Activated CD8-positive, alpha-beta memory T cell treated with anti-CD3 and anti-CD28 coated beads for 1 hour (primary cell): ENCODE measurements at regions not wholly inside any gene's neighbourhood (a gene's known extent, or its start where the extent isn't known, plus 50 kb on each side); places are given as distances from the start of the nearest gene placed in this dataset.

Experiments used
- DNase-seq, 2 donors: peaks; one replicate each; pipeline ENCODE4 v3.0.0-alpha.2; 2020; ENCODE audit warnings: low read depth in 1 of 2; ENCODE audit errors: extremely low read depth in 1 of 2

DNA sequence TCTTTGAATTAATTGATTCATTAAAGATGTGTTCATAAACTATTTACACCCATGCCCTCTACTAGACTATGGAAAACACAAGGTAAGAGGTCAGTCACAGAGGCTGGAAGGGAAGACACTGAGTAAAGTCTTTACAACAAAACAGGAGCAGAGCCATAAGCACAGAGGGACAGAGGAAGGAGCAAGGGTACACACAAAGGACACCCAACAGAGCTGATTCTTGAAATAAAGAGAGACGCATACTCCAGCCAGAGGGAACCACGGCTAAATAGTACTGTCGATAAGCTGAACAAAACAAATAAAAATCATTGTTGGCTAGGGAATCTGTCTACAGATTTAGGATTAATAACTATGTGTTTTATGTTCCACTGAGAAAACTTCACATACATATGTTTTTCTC is 289.2 kb downstream of the EFNB2 start:
- DNase-seq: no peak

DNA sequence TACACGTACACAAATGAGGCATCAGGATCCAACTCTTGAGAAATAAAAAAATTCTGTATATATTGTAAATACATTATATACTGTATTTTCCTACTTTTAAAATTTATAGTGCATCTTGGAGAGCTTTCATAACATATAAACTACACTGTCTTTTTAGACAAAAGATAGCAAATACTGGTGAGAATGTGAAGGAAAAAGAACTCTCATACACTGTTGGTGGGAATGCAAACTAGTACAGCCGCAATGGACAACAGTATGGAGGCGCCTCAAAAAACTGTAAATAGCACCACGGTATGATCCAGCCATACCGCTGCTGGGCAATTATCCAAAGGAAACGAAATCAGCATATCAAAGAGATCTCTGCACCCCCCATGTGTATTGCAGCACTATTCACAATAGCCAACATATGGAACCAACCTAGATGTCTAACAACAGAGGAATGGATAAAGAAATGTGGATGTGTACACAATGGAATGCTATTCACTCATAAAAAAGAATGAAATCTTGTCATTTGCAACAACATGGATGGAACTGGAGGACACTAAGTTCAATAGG is 292.4 kb downstream of the EFNB2 start:
- no peak for DNase-seq

GRCh38 chr13:106241974-106242953 is 293.2 kb downstream of the EFNB2 start:
- DNase-seq: no peak

DNA sequence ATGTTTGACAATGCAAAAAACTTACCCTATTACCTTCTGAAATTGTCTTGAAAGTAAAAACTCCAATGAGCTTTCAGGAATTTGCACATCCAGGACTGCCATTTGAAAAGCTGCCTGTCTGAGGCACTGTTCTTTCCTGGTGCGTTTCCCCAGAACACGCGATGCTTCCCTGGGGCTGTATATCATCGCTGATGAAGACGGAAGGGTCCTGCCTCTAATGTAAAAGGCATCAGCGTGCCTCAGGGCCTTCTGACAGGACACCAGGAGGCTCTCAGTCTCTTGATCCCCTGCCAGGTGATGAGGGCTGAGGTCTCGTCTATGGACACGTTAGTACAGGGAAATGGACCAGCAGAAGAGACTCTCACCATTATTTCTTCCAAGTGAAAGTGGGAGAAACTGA is 296.8 kb downstream of the EFNB2 start:
- DNase-seq: no peak

DNA sequence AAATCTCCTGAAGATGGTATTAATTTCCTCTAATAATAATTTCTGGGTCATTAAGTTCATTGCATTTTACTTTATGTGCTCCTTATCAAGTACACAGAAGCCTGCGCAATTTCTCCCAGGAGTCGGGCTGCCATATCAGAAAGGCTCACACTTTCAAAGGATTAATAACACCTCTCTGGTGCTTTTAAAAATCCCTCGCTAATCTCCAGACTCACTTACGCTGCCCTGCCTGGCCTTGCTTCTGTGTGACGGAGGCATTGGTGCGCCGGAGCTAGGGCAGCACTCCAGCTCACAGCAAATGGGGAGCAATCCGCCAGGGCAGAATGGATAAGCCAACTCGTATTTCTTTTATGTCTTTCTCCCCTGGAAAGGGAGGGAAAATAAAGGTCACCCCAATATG is 300.8 kb downstream of the EFNB2 start:
- DNase-seq: no peak

- DNase-seq: no peak
These were observed 302.2 kb downstream of the EFNB2 start for GRCh38 chr13:106233134-106233735.

DNA sequence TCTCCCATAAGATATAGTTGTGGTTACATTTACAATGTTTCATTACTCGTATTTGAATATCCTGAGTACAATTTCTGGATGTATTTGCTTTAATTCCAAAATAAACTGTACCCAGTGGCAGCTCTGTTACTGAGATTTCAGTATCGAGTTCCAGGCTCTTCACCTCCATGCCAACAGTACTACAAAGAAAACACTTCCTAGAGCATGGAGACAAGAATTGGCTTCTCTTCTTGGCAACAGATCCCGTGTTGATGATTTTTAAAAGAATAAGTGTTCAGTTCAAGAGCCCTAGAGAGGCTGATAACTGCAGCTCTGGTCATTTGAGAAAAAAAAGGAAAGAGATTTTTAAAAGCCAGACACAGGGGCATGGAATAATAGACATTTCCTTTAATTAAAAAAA is 302.8 kb downstream of the EFNB2 start:
- DNase-seq: no peak

- DNase-seq: no peak
These were observed 305.0 kb downstream of the EFNB2 start for GRCh38 chr13:106230450-106230849.

DNA sequence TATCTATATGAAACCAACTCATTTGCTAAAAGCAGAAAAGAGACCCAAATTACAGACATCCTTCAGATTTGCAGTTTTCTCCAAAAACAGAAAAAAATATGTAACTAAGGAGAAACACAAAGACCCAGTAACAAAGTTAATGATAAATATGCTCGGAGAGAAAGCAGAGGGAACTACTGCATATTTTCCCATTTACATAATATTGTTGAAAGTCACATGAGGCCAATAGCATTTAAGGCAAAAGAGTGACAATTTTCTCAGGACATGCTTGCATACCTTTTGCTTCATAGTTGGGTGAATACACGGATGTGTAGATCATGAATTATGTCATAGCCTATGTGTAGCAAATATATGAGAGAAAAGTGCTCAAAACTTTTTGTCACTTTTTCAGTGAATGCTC is 310.3 kb downstream of the EFNB2 start:
- no peak for DNase-seq

GRCh38 chr13:106220211-106220610 is 315.3 kb downstream of the EFNB2 start:
- DNase-seq: no peak

GRCh38 chr13:106213028-106213757 is 322.3 kb downstream of the EFNB2 start:
- no peak for DNase-seq

DNA sequence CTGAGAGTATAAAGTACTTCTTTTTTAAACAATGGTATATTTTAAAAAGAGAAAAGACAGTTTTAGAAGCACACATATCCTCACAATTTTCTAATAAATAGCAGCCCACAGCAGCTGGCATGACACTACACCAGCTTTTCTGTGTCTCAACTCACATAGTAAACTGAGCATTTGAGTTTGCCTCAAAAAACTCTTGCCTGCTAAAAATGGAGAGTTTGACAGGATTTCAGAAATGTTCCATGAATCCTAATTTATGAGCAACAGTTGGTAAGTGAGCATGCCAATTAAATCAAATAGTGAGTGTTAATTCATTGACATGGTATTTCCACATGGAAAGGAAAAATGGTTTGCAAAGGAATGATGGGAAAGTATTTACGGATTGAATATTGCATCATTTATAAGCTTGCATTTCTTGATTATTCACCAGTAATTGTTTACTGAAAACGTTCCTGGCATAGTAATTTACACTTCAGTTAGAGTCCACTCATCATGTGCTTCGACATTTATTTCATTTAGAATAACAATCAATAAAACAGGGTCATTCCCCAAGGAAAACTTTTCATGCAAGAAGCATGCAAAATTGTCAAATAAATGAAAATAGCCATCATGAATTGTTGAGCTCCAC is 323.0 kb downstream of the EFNB2 start:
- DNase-seq: no peak

- DNase-seq: no peak
These were observed 325.1 kb downstream of the EFNB2 start for GRCh38 chr13:106210324-106210723.

DNA sequence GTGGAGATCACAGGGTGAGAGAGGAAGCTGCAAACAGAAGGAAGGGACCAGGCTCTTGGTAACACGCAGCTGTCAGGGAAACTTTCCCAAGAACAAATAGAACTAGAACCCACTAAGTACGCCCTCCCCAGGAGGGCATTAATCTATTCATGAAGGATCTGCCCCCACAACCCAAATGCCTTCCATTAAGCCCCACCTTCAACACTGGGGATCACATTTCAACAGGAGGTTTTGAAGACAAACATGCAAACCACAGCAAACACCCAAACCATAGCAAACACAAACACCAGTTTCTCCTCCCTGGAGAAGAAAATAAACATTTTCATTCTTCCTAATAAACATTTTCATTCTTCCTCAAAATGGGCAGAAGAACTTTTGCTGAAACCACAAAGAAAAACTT is 329.6 kb downstream of the EFNB2 start:
- no peak for DNase-seq

GRCh38 chr13:106197496-106197895 is 338.0 kb downstream of the EFNB2 start:
- DNase-seq: no peak

GRCh38 chr13:106187501-106188095 is 347.9 kb downstream of the EFNB2 start:
- DNase-seq: no peak

GRCh38 chr13:106187101-106187500 is 348.4 kb downstream of the EFNB2 start:
- no peak for DNase-seq

DNA sequence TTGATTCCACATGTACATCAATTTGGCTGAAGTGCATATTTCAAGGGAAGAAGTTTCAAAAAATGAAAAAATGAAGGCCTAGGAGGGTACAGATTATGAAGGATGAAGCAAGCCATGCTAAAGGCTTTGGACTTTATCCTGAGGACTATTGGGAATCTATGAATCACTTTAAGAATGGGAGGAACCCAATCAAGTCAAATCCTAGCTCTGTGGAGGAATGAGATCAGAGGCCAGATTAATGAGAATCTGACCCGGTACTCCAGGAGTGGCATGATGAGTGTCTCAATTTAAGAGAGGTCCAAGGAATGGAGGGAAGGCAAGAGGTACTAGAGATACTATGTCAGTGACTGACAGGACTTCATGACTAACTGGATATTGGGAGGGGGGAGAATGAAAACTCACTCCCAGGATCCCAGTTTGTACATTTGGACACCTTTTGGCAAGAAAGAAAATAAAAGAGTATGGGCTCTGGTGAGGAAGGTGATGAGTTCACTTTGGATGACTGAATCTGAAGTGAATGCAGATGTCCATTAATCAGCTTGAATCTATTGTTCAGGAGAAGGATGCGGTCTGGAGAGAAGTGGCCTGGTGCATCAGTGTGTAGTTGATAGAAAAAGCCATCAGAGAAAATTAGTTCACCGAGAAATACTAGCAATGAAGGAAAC is 349.0 kb downstream of the EFNB2 start:
- DNase-seq: no peak

GRCh38 chr13:106184790-106185189 is 350.7 kb downstream of the EFNB2 start:
- no peak for DNase-seq
